Immature natural killer cell (primary cell): ENCODE measurements at regions not wholly inside any gene's neighbourhood (a gene's known extent, or its start where the extent isn't known, plus 50 kb on each side); places are given as distances from the start of the nearest gene placed in this dataset.

Source experiments
- DNase-seq, 3 donors: peaks; one replicate each; pipeline ENCODE4 v3.0.0; 2022; ENCODE audit warnings: mixed read lengths in 1 of 3
- H3K27ac Mint-ChIP-seq, 6 donors: one replicate each; pipeline ENCODE4 v1.8.0; 2020; ENCODE audit warnings: mixed read lengths in 6 of 6, mild to moderate bottlenecking in 5 of 6, inconsistent platforms in 4 of 6, moderate library complexity in 3 of 6
- H3K27me3 Mint-ChIP-seq, 3 donors: one replicate each; pipeline ENCODE4 v1.8.0; 2020 to 2021; ENCODE audit warnings: low read depth in 3 of 3, mild to moderate bottlenecking in 3 of 3, mixed read lengths in 3 of 3, moderate library complexity in 3 of 3, inconsistent platforms in 1 of 3
- H3K36me3 Mint-ChIP-seq, 3 donors: one replicate each; pipeline ENCODE4 v1.8.0; 2020; ENCODE audit warnings: mixed read lengths in 3 of 3, inconsistent platforms in 2 of 3, mild to moderate bottlenecking in 2 of 3
- H3K4me1 Mint-ChIP-seq, 2 donors: one replicate each; pipeline ENCODE4 v1.8.0; 2020; ENCODE audit warnings: inconsistent platforms in 2 of 2, mild to moderate bottlenecking in 2 of 2, mixed read lengths in 2 of 2, moderate library complexity in 1 of 2
- H3K4me3 Mint-ChIP-seq, 5 donors: one replicate each; pipeline ENCODE4 v1.8.0; 2020; ENCODE audit warnings: mild to moderate bottlenecking in 5 of 5, mixed read lengths in 5 of 5, inconsistent platforms in 3 of 5, moderate library complexity in 3 of 5
- H3K9me3 Mint-ChIP-seq, 6 donors: one replicate each; pipeline ENCODE4 v1.8.0; 2020; ENCODE audit warnings: mild to moderate bottlenecking in 6 of 6, mixed read lengths in 6 of 6, inconsistent platforms in 4 of 6, moderate library complexity in 3 of 6

GRCh38 chr21:17427157-17427556 is 85.7 kb upstream of the CXADR start:
- Mint-ChIP-seq H3K27me3 (peaks cover 0 to 6% (median 4%) of the 10 kb centered on the region in 3 donors), H3K4me3 (no peak overlapping the region), H3K27ac (no peak overlapping the region), H3K4me1 (no peaks in the 10 kb centered on the region), H3K36me3 (peaks cover 0 to 3% (median 0%) of the 10 kb centered on the region in 3 donors), H3K9me3 (peaks cover 4 to 21% (median 10%) of the 10 kb centered on the region in 6 donors)
- no peak for DNase-seq

GRCh38 chr21:17427831-17428483 is 84.9 kb upstream of the CXADR start:
- no peak overlapping the region for H3K27ac Mint-ChIP-seq
- no peak for DNase-seq
- peaks cover 4 to 25% (median 10%) of the 10 kb centered on the region in 6 donors for H3K9me3 Mint-ChIP-seq
- peaks cover 0 to 3% (median 0%) of the 10 kb centered on the region in 3 donors for H3K36me3 Mint-ChIP-seq
- no peaks in the 10 kb centered on the region for H3K4me1 Mint-ChIP-seq
- no peak overlapping the region for H3K4me3 Mint-ChIP-seq
- peaks cover 0 to 6% (median 4%) of the 10 kb centered on the region in 3 donors for H3K27me3 Mint-ChIP-seq

GRCh38 chr21:17428484-17428869 is 84.4 kb upstream of the CXADR start:
- Mint-ChIP-seq H3K36me3 (peaks cover 0 to 3% (median 0%) of the 10 kb centered on the region in 3 donors), H3K9me3 (peaks cover 4 to 25% (median 9%) of the 10 kb centered on the region in 6 donors), H3K27me3 (peaks cover 0 to 6% (median 4%) of the 10 kb centered on the region in 3 donors), H3K27ac (no peak overlapping the region), H3K4me3 (no peak overlapping the region), H3K4me1 (no peaks in the 10 kb centered on the region)
- DNase-seq, result no peak

GRCh38 chr21:17428980-17429379 is 83.9 kb upstream of the CXADR start:
- H3K27me3 Mint-ChIP-seq, result peaks cover 0 to 6% (median 4%) of the 10 kb centered on the region in 3 donors
- H3K9me3 Mint-ChIP-seq, result peaks cover 4 to 25% (median 9%) of the 10 kb centered on the region in 6 donors

GRCh38 chr21:17429936-17430335 is 82.9 kb upstream of the CXADR start:
- Mint-ChIP-seq H3K4me3 (no peak overlapping the region), H3K27ac (no peak overlapping the region), H3K9me3 (peaks cover 4 to 25% (median 8%) of the 10 kb centered on the region in 6 donors), H3K27me3 (peaks cover 0 to 4% (median 4%) of the 10 kb centered on the region in 3 donors), H3K36me3 (no peaks in the 10 kb centered on the region), H3K4me1 (no peaks in the 10 kb centered on the region)
- DNase-seq, result no peak

More at GRCh38 chr21:17428980-17429379, 83.9 kb upstream of the CXADR start:
- Mint-ChIP-seq H3K27ac (no peak overlapping the region), H3K4me1 (no peaks in the 10 kb centered on the region), H3K36me3 (peaks cover 0 to 3% (median 0%) of the 10 kb centered on the region in 3 donors), H3K4me3 (no peak overlapping the region)
- DNase-seq, result no peak

- DNase-seq, result no peak
- no peaks in the 10 kb centered on the region for H3K36me3 Mint-ChIP-seq
- peaks cover 0 to 1% (median 1%) of the 10 kb centered on the region in 3 donors for H3K27me3 Mint-ChIP-seq
- H3K4me1 Mint-ChIP-seq, result no peaks in the 10 kb centered on the region
- H3K27ac Mint-ChIP-seq, result no peak overlapping the region
- H3K9me3 Mint-ChIP-seq, result peaks cover 0 to 17% (median 7%) of the 10 kb centered on the region in 6 donors
- H3K4me3 Mint-ChIP-seq, result no peak overlapping the region
These were observed 80.1 kb upstream of the CXADR start for GRCh38 chr21:17432732-17433057.

- Mint-ChIP-seq H3K36me3 (no peaks in the 10 kb centered on the region), H3K4me1 (no peaks in the 10 kb centered on the region), H3K4me3 (no peak overlapping the region), H3K27me3 (peaks cover 0 to 1% (median 1%) of the 10 kb centered on the region in 3 donors), H3K9me3 (peaks cover 2 to 15% (median 6%) of the 10 kb centered on the region in 6 donors), H3K27ac (no peak overlapping the region)
- DNase-seq, result no peak
These were observed 79.1 kb upstream of the CXADR start for GRCh38 chr21:17433730-17434129.

GRCh38 chr21:17435565-17436543 is 77.0 kb upstream of the CXADR start:
- Mint-ChIP-seq H3K27ac (no peak overlapping the region), H3K4me1 (no peaks in the 10 kb centered on the region), H3K27me3 (peaks cover 0 to 1% (median 0%) of the 10 kb centered on the region in 3 donors), H3K9me3 (peaks cover 0 to 15% (median 4%) of the 10 kb centered on the region in 6 donors), H3K36me3 (no peaks in the 10 kb centered on the region), H3K4me3 (no peak overlapping the region)
- no peak for DNase-seq

GRCh38 chr21:17436626-17437111 is 76.2 kb upstream of the CXADR start:
- no peak overlapping the region for H3K27ac Mint-ChIP-seq
- peaks cover 0 to 1% (median 0%) of the 10 kb centered on the region in 3 donors for H3K27me3 Mint-ChIP-seq
- H3K36me3 Mint-ChIP-seq, result no peaks in the 10 kb centered on the region
- H3K4me3 Mint-ChIP-seq, result no peak overlapping the region
- no peaks in the 10 kb centered on the region for H3K4me1 Mint-ChIP-seq
- DNase-seq, result no peak
- peaks cover 0 to 15% (median 4%) of the 10 kb centered on the region in 6 donors for H3K9me3 Mint-ChIP-seq

GRCh38 chr21:17438635-17439034 is 74.2 kb upstream of the CXADR start:
- no peak for DNase-seq

GRCh38 chr21:17440969-17441368 is 71.9 kb upstream of the CXADR start:
- Mint-ChIP-seq H3K27ac (no peak overlapping the region), H3K4me3 (no peak overlapping the region), H3K36me3 (no peaks in the 10 kb centered on the region), H3K4me1 (no peaks in the 10 kb centered on the region), H3K27me3 (peaks cover 0 to 3% (median 0%) of the 10 kb centered on the region in 3 donors), H3K9me3 (peaks cover 0 to 2% (median under 1%) of the 10 kb centered on the region in 6 donors)
- DNase-seq, result no peak

More at GRCh38 chr21:17438635-17439034, 74.2 kb upstream of the CXADR start:
- H3K27ac Mint-ChIP-seq, result no peak overlapping the region
- H3K4me1 Mint-ChIP-seq, result no peaks in the 10 kb centered on the region
- peaks cover 0 to 1% (median 0%) of the 10 kb centered on the region in 3 donors for H3K27me3 Mint-ChIP-seq
- peaks cover 0 to 9% (median 2%) of the 10 kb centered on the region in 6 donors for H3K9me3 Mint-ChIP-seq
- H3K36me3 Mint-ChIP-seq, result no peaks in the 10 kb centered on the region
- H3K4me3 Mint-ChIP-seq, result no peak overlapping the region

GRCh38 chr21:17441370-17441769 is 71.5 kb upstream of the CXADR start:
- H3K4me3 Mint-ChIP-seq, result no peak overlapping the region
- no peaks in the 10 kb centered on the region for H3K36me3 Mint-ChIP-seq
- H3K27me3 Mint-ChIP-seq, result peaks cover 0 to 3% (median 0%) of the 10 kb centered on the region in 3 donors
- no peak for DNase-seq
- no peak overlapping the region for H3K27ac Mint-ChIP-seq
- H3K4me1 Mint-ChIP-seq, result no peaks in the 10 kb centered on the region
- H3K9me3 Mint-ChIP-seq, result peaks cover 0 to 2% (median 0%) of the 10 kb centered on the region in 6 donors

- H3K27ac Mint-ChIP-seq, result no peak overlapping the region
- no peak overlapping the region for H3K4me3 Mint-ChIP-seq
- H3K36me3 Mint-ChIP-seq, result no peaks in the 10 kb centered on the region
- DNase-seq, result no peak
- H3K27me3 Mint-ChIP-seq, result peaks cover 0 to 3% (median 0%) of the 10 kb centered on the region in 3 donors
- no peaks in the 10 kb centered on the region for H3K4me1 Mint-ChIP-seq
- peaks cover 0 to 2% (median under 1%) of the 10 kb centered on the region in 6 donors for H3K9me3 Mint-ChIP-seq
These were observed 70.7 kb upstream of the CXADR start for GRCh38 chr21:17442165-17442564.

GRCh38 chr21:17444828-17445227 is 68.0 kb upstream of the CXADR start:
- Mint-ChIP-seq H3K36me3 (no peaks in the 10 kb centered on the region), H3K27me3 (peaks cover 0 to 3% (median 0%) of the 10 kb centered on the region in 3 donors), H3K4me3 (no peak overlapping the region), H3K9me3 (peaks cover 0 to 4% (median 0%) of the 10 kb centered on the region in 6 donors), H3K4me1 (no peaks in the 10 kb centered on the region), H3K27ac (no peak overlapping the region)
- no peak for DNase-seq
